GM18499 (cell line): ENCODE measurements at regions not wholly inside any gene's neighbourhood (a gene's known extent, or its start where the extent isn't known, plus 50 kb on each side); places are given as distances from the start of the nearest gene placed in this dataset.
A peak's percentile ranks its signal among the peaks of the same experiment; 100 is the strongest.

ENCODE experiments used
- ATAC-seq: cut with Tn5 transposase; IDR thresholded peaks from one replicate; pipeline ENCODE4 v1.9.1; 2021; ENCODE audit warnings: moderate number of reproducible peaks; ENCODE audit not compliant: insufficient read depth, unreplicated experiment

- ATAC-seq: no peak
These were observed 533.4 kb upstream of the ID2 start for GRCh38 chr2:8148260-8149006.

- no peak for ATAC-seq
These were observed 532.9 kb upstream of the ID2 start for GRCh38 chr2:8149007-8149405.

GRCh38 chr2:8149985-8150539, 531.8 kb upstream of the ID2 start:
- ATAC-seq: no peak

GRCh38 chr2:8151888-8152287, 530.0 kb upstream of the ID2 start:
- ATAC-seq: no peak

GRCh38 chr2:8152392-8153257, 529.2 kb upstream of the ID2 start:
- ATAC-seq: peak; percentile 96

- peak; percentile 15 for ATAC-seq
These were observed 528.6 kb upstream of the ID2 start for GRCh38 chr2:8153258-8153718.

GRCh38 chr2:8154270-8154669, 527.6 kb upstream of the ID2 start:
- ATAC-seq: no peak

GRCh38 chr2:8154936-8155335, 526.9 kb upstream of the ID2 start:
- ATAC-seq: no peak

GRCh38 chr2:8157621-8158430, 524.0 kb upstream of the ID2 start:
- no peak for ATAC-seq

GRCh38 chr2:8158711-8159110, 523.1 kb upstream of the ID2 start:
- no peak for ATAC-seq

GRCh38 chr2:8159211-8159965, 522.5 kb upstream of the ID2 start:
- no peak for ATAC-seq

- no peak for ATAC-seq
These were observed 521.8 kb upstream of the ID2 start for GRCh38 chr2:8159966-8160603.

- ATAC-seq: no peak
These were observed 520.9 kb upstream of the ID2 start for GRCh38 chr2:8160959-8161358.

- no peak for ATAC-seq
These were observed 519.3 kb upstream of the ID2 start for GRCh38 chr2:8162552-8162951.

- ATAC-seq: no peak
These were observed 516.3 kb upstream of the ID2 start for GRCh38 chr2:8165550-8165949.

- no peak for ATAC-seq
These were observed 513.7 kb upstream of the ID2 start for GRCh38 chr2:8168022-8168717.

GRCh38 chr2:8168876-8169424, 512.9 kb upstream of the ID2 start:
- no peak for ATAC-seq

- no peak for ATAC-seq
These were observed 512.4 kb upstream of the ID2 start for GRCh38 chr2:8169443-8169842.
